ENCODE measurements at regions not wholly inside any gene's neighbourhood (a gene's known extent, or its start where the extent isn't known, plus 50 kb on each side); places are given as distances from the start of the nearest gene placed in this dataset.

DNA sequence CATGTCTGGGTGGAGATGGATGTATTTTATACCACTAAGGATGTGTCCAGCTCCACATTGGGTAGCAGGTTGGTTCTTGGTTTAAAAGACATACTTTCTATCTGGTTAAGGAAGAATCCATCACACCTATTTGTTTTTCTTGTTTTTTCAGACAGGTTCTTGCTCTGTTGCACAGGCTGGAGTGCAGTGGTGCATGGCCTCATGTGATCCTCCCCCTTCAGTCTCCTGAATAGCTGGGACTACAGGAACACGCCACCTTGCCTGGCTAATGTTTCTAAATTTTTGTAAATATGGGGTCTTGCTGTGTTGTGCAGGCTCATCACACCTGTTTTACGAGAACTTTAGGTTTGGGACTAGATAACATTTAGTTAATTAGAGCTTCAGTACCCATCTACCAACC, 80.2 kb upstream of the PRNP start:
- Histone ChIP-seq H3K27ac (ENCODE audit: low read length) (no peak overlapping the region), H2AFZ (ENCODE audit: low read depth, low read length) (no peak overlapping the region), H3K4me2 (ENCODE audit: low read length) (no peak overlapping the region)

DNA sequence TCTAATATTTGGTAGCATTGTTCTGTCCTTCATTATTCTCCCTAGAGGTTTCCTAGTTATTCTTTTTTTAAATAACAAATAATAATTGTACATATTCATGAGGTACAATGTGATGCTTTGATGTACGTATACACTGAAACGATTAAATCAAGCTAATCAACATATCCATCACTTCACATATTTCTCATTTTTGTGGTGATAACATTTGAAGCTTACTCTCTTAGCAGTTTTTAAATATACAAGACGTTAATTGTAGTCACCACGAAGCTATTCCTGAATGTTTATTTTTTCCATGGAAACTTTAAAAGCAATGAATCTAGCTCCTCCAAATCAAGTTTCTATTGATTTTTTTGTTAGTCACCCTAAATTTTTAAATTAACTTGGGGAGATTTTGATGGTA, 81.1 kb upstream of the PRNP start:
- Histone ChIP-seq H3K4me2 (ENCODE audit: low read length) (no peak overlapping the region), H4K20me1 (ENCODE audit: insufficient read depth, low read length) (no peaks in the 10 kb centered on the region), H3K27me3 (ENCODE audit: low read depth, low read length) (peaks cover 75% of the 10 kb centered on the region), H3K36me3 (replicated peaks; ENCODE audit: low read depth, low read length) (no peaks in the 10 kb centered on the region), H3K9me3 (ENCODE audit: insufficient read depth, low read length) (no peaks in the 10 kb centered on the region), H3K27ac (ENCODE audit: low read length) (no peak overlapping the region), H3K79me2 (ENCODE audit: low read length) (no peaks in the 10 kb centered on the region), H3K9ac (ENCODE audit: low read length) (no peak overlapping the region), H3K4me3 (ENCODE audit: low read length) (no peak overlapping the region), H3K4me1 (ENCODE audit: low read length) (peaks cover 7% of the 10 kb centered on the region), H2AFZ (ENCODE audit: low read depth, low read length) (no peak overlapping the region)
- TF ChIP-seq EZH2phosphoT487 (IDR thresholded peaks at IDR 0.05; ENCODE audit: low read depth): no peak
- TF ChIP-seq, protein P1, sequence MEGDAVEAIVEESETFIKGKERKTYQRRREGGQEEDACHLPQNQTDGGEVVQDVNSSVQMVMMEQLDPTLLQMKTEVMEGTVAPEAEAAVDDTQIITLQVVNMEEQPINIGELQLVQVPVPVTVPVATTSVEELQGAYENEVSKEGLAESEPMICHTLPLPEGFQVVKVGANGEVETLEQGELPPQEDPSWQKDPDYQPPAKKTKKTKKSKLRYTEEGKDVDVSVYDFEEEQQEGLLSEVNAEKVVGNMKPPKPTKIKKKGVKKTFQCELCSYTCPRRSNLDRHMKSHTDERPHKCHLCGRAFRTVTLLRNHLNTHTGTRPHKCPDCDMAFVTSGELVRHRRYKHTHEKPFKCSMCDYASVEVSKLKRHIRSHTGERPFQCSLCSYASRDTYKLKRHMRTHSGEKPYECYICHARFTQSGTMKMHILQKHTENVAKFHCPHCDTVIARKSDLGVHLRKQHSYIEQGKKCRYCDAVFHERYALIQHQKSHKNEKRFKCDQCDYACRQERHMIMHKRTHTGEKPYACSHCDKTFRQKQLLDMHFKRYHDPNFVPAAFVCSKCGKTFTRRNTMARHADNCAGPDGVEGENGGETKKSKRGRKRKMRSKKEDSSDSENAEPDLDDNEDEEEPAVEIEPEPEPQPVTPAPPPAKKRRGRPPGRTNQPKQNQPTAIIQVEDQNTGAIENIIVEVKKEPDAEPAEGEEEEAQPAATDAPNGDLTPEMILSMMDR (IDR thresholded peaks at IDR 0.05; ENCODE audit: low read depth, low read length): no peak

More for the DNA sequence above, 80.2 kb upstream of the PRNP start:
- Histone ChIP-seq H4K20me1 (ENCODE audit: insufficient read depth, low read length) (no peaks in the 10 kb centered on the region), H3K4me3 (ENCODE audit: low read length) (no peak overlapping the region), H3K4me1 (ENCODE audit: low read length) (peaks cover 7% of the 10 kb centered on the region), H3K36me3 (replicated peaks; ENCODE audit: low read depth, low read length) (no peaks in the 10 kb centered on the region), H3K27me3 (ENCODE audit: low read depth, low read length) (peaks cover 73% of the 10 kb centered on the region), H3K9me3 (ENCODE audit: insufficient read depth, low read length) (no peaks in the 10 kb centered on the region), H3K9ac (ENCODE audit: low read length) (no peak overlapping the region), H3K79me2 (ENCODE audit: low read length) (no peaks in the 10 kb centered on the region)
- TF ChIP-seq, protein P1 (IDR thresholded peaks at IDR 0.05; ENCODE audit: low read depth, low read length): no peak
- no peak for TF ChIP-seq EZH2phosphoT487 (IDR thresholded peaks at IDR 0.05; ENCODE audit: low read depth)

DNA sequence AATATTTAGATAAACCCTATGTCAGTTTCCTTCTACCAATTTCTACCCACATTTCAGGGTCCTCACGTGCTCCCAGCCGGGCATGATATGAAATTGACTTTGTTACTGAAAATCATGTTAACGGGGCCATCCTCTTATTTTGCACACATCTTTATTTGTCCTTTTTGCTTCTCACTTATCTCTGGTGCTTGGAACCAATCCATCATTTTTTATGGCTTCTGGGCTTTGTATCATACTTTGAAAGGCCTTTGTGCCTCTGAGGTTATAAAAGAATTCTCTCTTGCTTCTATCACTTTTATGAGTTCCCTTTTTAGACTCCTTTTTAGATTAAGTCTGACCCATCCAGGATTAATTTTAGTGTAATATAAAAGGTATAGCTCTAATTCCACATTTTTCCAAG, 81.7 kb upstream of the PRNP start:
- Histone ChIP-seq H3K4me2 (ENCODE audit: low read length) (no peak overlapping the region), H3K9me3 (ENCODE audit: insufficient read depth, low read length) (no peaks in the 10 kb centered on the region), H2AFZ (ENCODE audit: low read depth, low read length) (no peak overlapping the region), H3K36me3 (replicated peaks; ENCODE audit: low read depth, low read length) (no peaks in the 10 kb centered on the region), H3K27ac (ENCODE audit: low read length) (no peak overlapping the region), H3K9ac (ENCODE audit: low read length) (no peak overlapping the region), H3K27me3 (ENCODE audit: low read depth, low read length) (peaks cover 75% of the 10 kb centered on the region), H3K4me1 (ENCODE audit: low read length) (peaks cover 7% of the 10 kb centered on the region), H3K79me2 (ENCODE audit: low read length) (no peaks in the 10 kb centered on the region), H3K4me3 (ENCODE audit: low read length) (no peak overlapping the region), H4K20me1 (ENCODE audit: insufficient read depth, low read length) (no peaks in the 10 kb centered on the region)
- no peak for TF ChIP-seq EZH2phosphoT487 (IDR thresholded peaks at IDR 0.05; ENCODE audit: low read depth)
- TF ChIP-seq, protein P1 (IDR thresholded peaks at IDR 0.05; ENCODE audit: low read depth, low read length): no peak

DNA sequence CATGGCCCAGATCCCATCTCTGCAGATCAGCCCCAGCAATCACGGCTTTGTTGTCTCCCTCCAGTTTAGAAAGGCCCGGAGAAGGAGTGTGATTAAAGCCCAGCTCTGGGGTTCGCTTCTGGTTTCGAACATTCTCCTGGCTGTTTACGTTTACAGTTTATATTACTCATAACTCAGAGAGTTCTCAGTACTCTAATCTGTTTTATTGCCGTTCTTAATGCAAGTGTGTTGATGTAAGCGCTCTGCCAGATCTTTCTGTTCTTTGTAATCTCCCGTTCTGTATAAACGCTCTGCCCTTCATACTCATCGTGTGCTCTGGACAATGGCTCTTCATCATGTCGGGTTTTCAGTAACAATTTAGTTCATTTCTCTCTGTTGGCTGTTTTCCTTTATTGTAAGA, 82.5 kb upstream of the PRNP start:
- Histone ChIP-seq H3K27ac (ENCODE audit: low read length) (no peak overlapping the region), H4K20me1 (ENCODE audit: insufficient read depth, low read length) (no peaks in the 10 kb centered on the region), H3K4me2 (ENCODE audit: low read length) (no peak overlapping the region), H3K4me3 (ENCODE audit: low read length) (no peak overlapping the region), H3K4me1 (ENCODE audit: low read length) (peaks cover 7% of the 10 kb centered on the region), H3K9ac (ENCODE audit: low read length) (no peak overlapping the region), H2AFZ (ENCODE audit: low read depth, low read length) (no peak overlapping the region), H3K9me3 (ENCODE audit: insufficient read depth, low read length) (no peaks in the 10 kb centered on the region), H3K79me2 (ENCODE audit: low read length) (no peaks in the 10 kb centered on the region), H3K27me3 (ENCODE audit: low read depth, low read length) (peaks cover 68% of the 10 kb centered on the region), H3K36me3 (replicated peaks; ENCODE audit: low read depth, low read length) (no peaks in the 10 kb centered on the region)
- TF ChIP-seq EZH2phosphoT487 (IDR thresholded peaks at IDR 0.05; ENCODE audit: low read depth): no peak
- TF ChIP-seq, protein P1 (IDR thresholded peaks at IDR 0.05; ENCODE audit: low read depth, low read length): no peak
